ENCODE measurements at regions not wholly inside any gene's neighbourhood (a gene's known extent, or its start where the extent isn't known, plus 50 kb on each side); places are given as distances from the start of the nearest gene placed in this dataset.

DNA sequence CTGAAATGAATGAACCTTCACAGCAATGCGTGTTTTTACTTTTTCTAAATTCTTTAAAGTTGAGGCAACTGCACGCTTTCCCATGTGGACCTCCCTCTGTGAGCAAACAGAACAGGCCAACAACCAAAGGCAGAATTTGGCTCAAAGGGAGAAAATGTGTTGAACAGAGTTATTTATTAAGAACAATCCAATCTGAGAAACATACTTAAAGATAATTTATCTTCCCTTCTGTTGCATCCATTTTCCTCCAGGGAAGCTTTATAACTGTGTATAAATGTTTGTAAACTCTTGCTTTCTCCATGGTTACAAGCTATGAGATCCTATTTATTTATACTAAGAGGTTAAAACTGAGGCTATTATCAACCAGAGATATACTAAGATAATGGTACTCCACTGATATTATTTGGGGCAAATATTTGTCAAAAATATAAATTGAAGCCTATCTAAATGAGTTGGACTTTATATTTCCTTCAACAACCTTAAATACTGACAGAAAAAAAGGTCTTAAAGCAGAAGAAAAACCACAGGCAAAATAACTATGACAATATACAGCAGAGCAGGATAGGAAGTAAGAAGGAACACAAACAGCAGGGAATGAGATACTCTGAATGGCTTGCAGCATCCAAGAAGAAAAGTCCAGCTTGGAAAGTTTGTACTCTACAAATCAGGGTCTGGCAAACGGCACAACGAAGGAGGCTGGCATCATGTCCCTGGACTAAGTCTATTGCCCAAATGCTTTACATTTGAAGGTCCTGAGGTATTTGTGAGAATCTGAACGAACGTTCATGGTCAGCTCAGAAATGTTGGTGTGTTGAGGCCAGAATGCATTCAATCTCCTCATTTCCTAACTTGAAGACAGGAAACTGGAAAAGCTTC, 663.2 kb upstream of the INTU start:
- Histone ChIP-seq H2AFZ (ENCODE audit: low read depth, low read length) (no peak overlapping the region), H3K4me2 (ENCODE audit: insufficient read depth, low read length) (no peak overlapping the region), H3K36me3 (ENCODE audit: control insufficient read depth in 2 of 2, extremely low read depth in 1 of 2, insufficient read depth in 2 of 2, low read length in 2 of 2) (no peaks in the 10 kb centered on the region), H3K27ac (ENCODE audit: insufficient read depth, low read depth, low read length) (no peak overlapping the region), H3K9ac (replicated peaks; ENCODE audit: extremely low read depth, insufficient read depth, low read length) (no peak overlapping the region), H3K79me2 (ENCODE audit: control insufficient read depth, insufficient read depth, low read length) (no peaks in the 10 kb centered on the region), H3K9me1 (replicated peaks; ENCODE audit: control insufficient read depth, extremely low read depth, insufficient read depth, low read length) (no peaks in the 10 kb centered on the region), H3K27me3 (ENCODE audit: control insufficient read depth in 2 of 2, insufficient read depth in 2 of 2, low read length in 2 of 2) (no peaks in the 10 kb centered on the region), H3K9me3 (replicated peaks; ENCODE audit: control insufficient read depth, insufficient read depth, low read length) (no peaks in the 10 kb centered on the region), H3K4me1 (ENCODE audit: control insufficient read depth, extremely low read depth, insufficient read depth, low read length) (no peaks in the 10 kb centered on the region), H3K4me3 (replicated peaks in 1 of 3; ENCODE audit: insufficient read depth in 1 of 3, low read depth in 1 of 3, low read length in 3 of 3) (no peak overlapping the region), H4K20me1 (replicated peaks; ENCODE audit: control insufficient read depth, extremely low read depth, insufficient read depth, low read length) (no peaks in the 10 kb centered on the region)
- DNase-seq (ENCODE audit: low read depth, low spot score) (no peak), FAIRE-seq (no peak)
- no TSS peak for BruUV-seq (replicated peaks)
- ChIA-PET CTCF (no interaction called here), POLR2A (no interaction called here)
- dilution Hi-C loops (cut with MboI; ENCODE audit: extremely low pct_ligation_motif_present, low sequenced_read_pairs) (no loop called here), intact Hi-C loops (cut with micrococcal nuclease) (no loop called here)
- TF ChIP-seq POLR2AphosphoS5 (IDR thresholded peaks at IDR 0.05; ENCODE audit: insufficient read depth, low read depth, low read length) (no peak), POLR2A (IDR thresholded peaks at IDR 0.05; ENCODE audit: low read depth, low read length) (no peak)
- TF ChIP-seq, protein P1, sequence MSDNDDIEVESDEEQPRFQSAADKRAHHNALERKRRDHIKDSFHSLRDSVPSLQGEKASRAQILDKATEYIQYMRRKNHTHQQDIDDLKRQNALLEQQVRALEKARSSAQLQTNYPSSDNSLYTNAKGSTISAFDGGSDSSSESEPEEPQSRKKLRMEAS (IDR thresholded peaks at IDR 0.05; ENCODE audit: insufficient read depth, insufficient read length) = no peak

DNA sequence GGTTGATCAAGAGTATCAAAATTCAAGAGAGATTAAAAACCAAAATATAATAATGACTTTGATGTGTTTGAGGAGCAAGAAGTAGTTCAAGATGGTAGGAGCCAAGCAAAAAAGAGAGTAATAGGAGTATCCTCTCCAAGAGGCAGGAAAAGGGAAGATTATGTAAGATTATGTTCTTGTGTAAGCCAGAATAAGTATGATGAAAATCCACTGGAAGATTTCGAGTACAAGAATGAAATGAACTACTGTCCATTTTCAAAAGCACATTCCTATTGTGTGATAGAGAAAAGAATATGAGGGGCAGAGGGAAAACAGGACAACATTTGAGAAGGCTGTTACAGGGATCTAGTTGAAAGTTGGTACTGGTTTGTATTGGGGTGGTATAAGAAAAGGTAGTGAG, 659.6 kb upstream of the INTU start:
- H3K9ac ChIP-seq (replicated peaks; ENCODE audit: extremely low read depth, insufficient read depth, low read length) = no peak overlapping the region
- no peaks in the 10 kb centered on the region for H4K20me1 ChIP-seq (replicated peaks; ENCODE audit: control insufficient read depth, extremely low read depth, insufficient read depth, low read length)
- H3K79me2 ChIP-seq (ENCODE audit: control insufficient read depth, insufficient read depth, low read length) = no peaks in the 10 kb centered on the region
- no TSS peak for BruUV-seq (replicated peaks)
- ChIA-PET CTCF (no interaction called here), POLR2A (no interaction called here)
- TF ChIP-seq, protein P1 (IDR thresholded peaks at IDR 0.05; ENCODE audit: insufficient read depth, insufficient read length) = no peak
- H3K27me3 ChIP-seq (ENCODE audit: control insufficient read depth in 2 of 2, insufficient read depth in 2 of 2, low read length in 2 of 2) = no peaks in the 10 kb centered on the region
- H3K9me1 ChIP-seq (replicated peaks; ENCODE audit: control insufficient read depth, extremely low read depth, insufficient read depth, low read length) = no peaks in the 10 kb centered on the region
- no peak overlapping the region for H3K4me2 ChIP-seq (ENCODE audit: insufficient read depth, low read length)
- H2AFZ ChIP-seq (ENCODE audit: low read depth, low read length) = no peak overlapping the region
- dilution Hi-C loops (cut with MboI; ENCODE audit: extremely low pct_ligation_motif_present, low sequenced_read_pairs) = no loop called here
- no peak overlapping the region for H3K4me3 ChIP-seq (replicated peaks in 1 of 3; ENCODE audit: insufficient read depth in 1 of 3, low read depth in 1 of 3, low read length in 3 of 3)
- intact Hi-C loops (cut with micrococcal nuclease) = no loop called here
- no peaks in the 10 kb centered on the region for H3K4me1 ChIP-seq (ENCODE audit: control insufficient read depth, extremely low read depth, insufficient read depth, low read length)
- FAIRE-seq = no peak
- DNase-seq (ENCODE audit: low read depth, low spot score) = no peak
- no peaks in the 10 kb centered on the region for H3K9me3 ChIP-seq (replicated peaks; ENCODE audit: control insufficient read depth, insufficient read depth, low read length)
- H3K27ac ChIP-seq (ENCODE audit: insufficient read depth, low read depth, low read length) = no peak overlapping the region
- no peaks in the 10 kb centered on the region for H3K36me3 ChIP-seq (ENCODE audit: control insufficient read depth in 2 of 2, extremely low read depth in 1 of 2, insufficient read depth in 2 of 2, low read length in 2 of 2)
